Endothelial cell of hepatic sinusoid (primary cell): ENCODE measurements at regions not wholly inside any gene's neighbourhood (a gene's known extent, or its start where the extent isn't known, plus 50 kb on each side); places are given as distances from the start of the nearest gene placed in this dataset.

Experiments
- in situ Hi-C: cut with HindIII; loops from 2 replicates; pipeline ENCODE4 v1.10.0; 2017; ENCODE audit warnings: low sequenced_read_pairs

DNA sequence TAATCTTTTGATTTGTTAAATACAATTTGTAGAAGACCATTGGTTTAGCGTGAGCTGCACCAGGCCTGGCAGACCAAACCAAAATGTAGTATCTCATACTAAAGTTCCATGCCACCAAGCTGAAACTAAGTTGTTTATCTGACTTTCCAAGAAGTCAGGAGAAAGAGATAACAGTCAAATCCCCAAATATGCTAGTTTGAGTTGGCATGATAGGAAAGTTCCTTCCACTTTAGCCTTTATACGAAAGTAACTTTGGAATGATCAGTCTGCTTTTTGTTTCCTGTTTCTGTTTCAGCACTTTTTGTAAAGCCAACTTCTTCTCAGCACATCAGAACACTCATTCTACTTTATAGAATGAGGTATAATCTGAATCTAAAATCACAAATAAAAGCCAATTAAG lies 449.2 kb downstream of the GRXCR1 start:
- in situ Hi-C loops = no loop called here

- in situ Hi-C loops = no loop called here
These were observed 450.8 kb downstream of the GRXCR1 start for GRCh38 chr4:43343298-43343697.

DNA sequence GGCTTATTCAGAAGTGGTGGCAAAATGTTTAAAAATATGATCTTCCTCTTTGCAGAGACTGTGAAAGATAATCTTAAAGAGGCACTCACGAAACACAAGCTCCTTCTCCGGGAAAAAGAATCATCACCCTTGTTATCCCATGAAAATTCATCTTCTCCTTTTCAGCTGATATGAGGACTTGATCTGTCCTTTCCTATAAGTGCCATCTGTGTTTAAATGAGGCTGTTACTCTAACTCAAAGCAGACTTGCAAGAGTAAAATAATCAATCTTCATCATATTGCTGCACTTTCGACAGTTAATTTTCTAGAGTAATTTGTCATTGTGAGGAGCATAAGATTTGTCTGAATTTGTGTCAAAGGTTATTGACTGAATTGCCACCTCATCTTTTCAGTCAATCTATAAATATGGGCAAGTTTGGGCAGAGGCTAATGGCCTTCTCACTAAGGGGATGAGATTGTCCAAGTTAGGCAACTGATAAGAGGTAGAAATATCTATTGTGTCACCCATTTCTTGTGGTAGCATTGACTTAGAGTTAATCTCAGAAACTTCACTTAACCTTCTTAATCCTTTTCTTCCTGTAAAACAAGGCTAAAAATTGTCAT lies 452.9 kb downstream of the GRXCR1 start:
- in situ Hi-C loops = no loop called here

DNA sequence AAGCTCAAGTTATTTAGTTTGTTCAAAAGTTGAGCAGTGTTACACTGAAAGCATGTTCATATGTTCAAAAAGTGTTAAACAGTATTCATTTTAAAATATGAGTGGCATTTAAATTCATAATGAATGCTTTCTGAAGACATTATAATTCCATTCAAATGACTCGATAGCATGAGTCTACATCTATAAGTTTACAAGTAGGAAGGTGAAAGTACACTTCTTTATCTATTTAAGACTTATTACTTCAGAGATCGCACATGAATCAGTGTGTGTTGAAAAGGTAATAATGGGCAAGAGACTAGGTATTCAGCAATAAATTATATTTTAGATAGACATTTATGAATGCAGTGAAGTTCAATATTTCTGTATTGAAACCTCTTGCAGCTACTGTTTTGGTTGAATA lies 456.1 kb downstream of the GRXCR1 start:
- in situ Hi-C loops = no loop called here

GRCh38 chr4:43351970-43352806 lies 459.7 kb downstream of the GRXCR1 start:
- in situ Hi-C loops = no loop called here

GRCh38 chr4:43352859-43353258 lies 460.3 kb downstream of the GRXCR1 start:
- in situ Hi-C loops = no loop called here

DNA sequence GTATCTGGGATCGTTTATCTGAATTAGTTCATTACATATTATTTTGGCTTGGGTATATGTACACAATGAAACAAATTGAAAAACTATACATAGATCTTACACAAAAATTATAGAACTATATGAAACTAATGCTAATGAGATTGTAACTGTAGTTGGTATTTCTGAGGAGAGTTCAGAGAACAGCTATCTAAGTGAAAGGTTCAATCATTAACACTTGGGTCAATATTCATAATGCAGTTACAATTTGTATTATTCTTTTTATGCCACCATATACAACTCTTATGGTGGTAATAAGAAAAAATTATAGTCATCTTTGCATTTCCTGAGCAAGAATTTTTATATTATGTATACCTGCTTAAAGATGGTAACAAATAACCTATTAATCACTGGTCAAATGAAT lies 461.0 kb downstream of the GRXCR1 start:
- in situ Hi-C loops = no loop called here

DNA sequence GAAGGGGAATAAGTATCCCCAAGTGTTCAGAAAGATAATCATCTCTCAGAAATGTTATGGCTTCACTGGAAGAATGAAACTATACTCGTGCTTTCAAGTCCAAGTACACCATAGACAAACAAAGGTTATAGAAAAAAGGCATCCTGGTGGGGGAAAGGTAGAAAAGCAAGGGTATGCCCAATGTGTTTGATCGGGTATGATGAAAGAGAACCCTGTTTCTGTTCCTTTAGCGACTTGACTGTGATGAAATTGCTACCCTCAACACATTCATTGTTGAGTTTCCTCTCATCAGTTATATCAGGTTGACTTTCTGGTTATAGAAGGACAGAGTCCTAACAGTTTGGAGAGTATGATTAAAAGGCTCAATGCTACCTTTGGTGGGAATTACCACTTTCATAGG lies 464.3 kb downstream of the GRXCR1 start:
- in situ Hi-C loops = no loop called here

- in situ Hi-C loops = no loop called here
These were observed 464.9 kb downstream of the GRXCR1 start for GRCh38 chr4:43357252-43357974.

- in situ Hi-C loops = no loop called here
These were observed 467.8 kb downstream of the GRXCR1 start for GRCh38 chr4:43360296-43360695.

DNA sequence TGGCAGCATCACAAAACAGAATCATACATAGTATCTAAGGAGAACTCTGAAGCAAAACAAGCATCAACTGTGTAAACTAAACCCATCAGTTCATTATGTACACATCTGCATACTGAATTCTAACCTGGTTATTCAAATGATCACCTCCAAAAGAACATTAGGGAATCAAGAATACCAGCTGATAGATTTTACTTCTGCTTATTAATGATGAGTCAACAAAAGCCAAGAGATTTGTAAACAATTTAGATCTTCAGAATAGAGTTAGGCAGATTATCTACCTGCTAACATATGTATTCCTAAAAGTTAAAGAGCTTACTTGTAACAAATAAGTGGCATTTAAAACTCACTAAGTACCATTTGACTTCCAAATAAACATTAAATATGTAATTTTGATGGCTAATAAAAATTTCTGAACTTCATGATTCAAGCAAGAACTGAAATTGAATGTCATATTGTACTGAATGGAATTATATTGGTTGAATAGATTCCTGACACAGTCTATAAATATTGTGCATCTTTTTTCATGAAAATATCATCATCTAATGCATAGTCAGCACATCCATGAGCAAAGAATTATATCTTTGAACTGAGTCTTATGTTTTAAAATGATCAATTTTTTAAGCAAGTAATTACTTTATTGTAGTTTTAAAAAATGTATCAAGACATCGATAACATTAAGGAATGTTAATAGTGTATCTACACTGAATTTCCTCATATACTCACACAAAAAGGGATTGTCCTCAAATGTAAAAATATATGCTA lies 470.5 kb downstream of the GRXCR1 start:
- in situ Hi-C loops = no loop called here

DNA sequence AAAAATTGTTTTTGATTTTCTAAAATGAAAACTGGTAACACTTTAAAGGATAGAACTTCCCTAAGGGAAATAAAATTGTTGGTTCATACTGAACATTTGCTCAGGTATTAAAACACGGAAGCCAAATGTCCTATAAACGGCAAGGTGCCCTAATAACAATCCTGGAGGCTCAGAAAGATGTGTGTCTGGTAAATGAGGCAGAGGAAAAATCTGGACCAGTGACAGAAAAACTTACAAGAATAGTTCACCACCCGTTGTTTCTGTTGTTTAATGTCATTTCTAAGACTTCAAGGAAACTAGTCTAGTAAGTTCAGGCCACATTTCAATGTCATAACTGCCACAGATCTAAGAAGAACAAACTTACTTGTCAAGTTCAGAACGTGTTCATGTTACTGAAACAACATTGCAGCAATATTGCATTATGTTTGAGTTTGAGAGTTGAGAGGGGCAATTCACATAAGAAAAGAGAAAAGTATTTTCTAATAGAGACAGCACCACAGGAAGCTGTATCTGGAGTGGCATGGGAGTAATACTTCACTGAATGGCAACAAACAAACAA lies 476.6 kb downstream of the GRXCR1 start:
- in situ Hi-C loops = no loop called here

DNA sequence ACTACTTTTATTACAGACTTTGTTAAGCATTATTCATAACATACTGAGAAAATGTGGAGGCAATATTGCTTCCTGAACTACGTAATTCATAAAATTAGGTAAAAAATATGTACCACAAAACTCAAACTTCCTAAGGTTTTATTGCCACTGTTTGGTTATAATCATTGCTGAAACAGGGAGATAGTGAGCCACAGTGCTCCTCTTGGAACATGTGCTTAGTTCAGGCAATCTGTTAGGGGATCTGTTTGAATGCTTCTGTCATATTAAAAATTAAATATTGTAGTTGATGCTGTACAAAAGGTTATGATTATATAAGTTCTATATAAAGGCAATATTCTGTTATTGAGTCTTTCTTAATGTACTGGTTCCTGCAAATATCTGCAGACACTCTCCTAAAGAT lies 480.7 kb downstream of the GRXCR1 start:
- in situ Hi-C loops = no loop called here

GRCh38 chr4:43374216-43374751 lies 481.8 kb downstream of the GRXCR1 start:
- in situ Hi-C loops = no loop called here

- in situ Hi-C loops = no loop called here
These were observed 486.5 kb downstream of the GRXCR1 start for GRCh38 chr4:43379016-43379415.

GRCh38 chr4:43380093-43380492 lies 487.6 kb downstream of the GRXCR1 start:
- in situ Hi-C loops = no loop called here

DNA sequence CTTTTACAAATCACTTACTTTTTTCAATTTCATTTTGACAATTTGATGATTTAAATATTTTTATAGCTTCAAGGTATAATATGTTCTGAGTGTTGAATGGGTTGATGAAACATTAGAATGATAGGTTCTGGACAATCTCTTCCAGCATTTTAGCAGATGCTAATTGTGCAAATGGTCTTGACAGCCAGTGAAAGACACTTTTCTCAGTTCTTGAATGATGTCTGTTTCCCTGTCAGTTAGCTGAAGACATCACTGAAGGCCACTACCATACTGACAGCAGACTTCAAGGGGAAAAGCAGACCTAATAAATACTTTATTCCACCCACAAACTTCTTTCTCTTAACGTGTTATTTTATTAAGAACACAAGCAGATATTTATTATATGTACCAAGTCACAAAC lies 498.6 kb downstream of the GRXCR1 start:
- in situ Hi-C loops = no loop called here

GRCh38 chr4:43394976-43395375 lies 502.5 kb downstream of the GRXCR1 start:
- in situ Hi-C loops = no loop called here

GRCh38 chr4:43399726-43400125 lies 507.2 kb downstream of the GRXCR1 start:
- in situ Hi-C loops = no loop called here

- in situ Hi-C loops = no loop called here
These were observed 509.9 kb downstream of the GRXCR1 start for GRCh38 chr4:43402393-43402792.

DNA sequence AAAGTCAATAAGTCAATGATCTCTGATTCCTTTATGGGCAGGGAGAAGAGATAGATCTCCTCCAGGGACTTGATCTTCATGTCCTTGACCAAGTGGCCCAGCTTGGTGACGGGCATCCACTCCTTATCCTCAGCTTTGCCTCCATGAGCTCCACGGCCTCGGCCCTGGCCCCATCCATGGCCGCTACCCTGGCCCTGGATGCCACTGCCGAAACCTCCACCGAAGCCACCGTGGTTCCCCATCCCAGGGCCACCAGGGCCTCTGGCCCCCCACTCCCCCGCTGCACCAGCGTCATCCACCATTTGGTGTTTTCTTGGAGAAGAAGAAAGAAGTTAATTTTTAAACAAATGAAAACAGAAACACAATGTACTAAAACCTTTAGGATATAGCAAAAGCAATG lies 518.1 kb downstream of the GRXCR1 start:
- in situ Hi-C loops = no loop called here
